ENCODE measurements at regions not wholly inside any gene's neighbourhood (a gene's known extent, or its start where the extent isn't known, plus 50 kb on each side); places are given as distances from the start of the nearest gene placed in this dataset.
"Not testable (repeated sequence)": the region's sequence is repeated elsewhere in the genome, so short reads cannot be mapped to it uniquely, and the experiment has no call there.

DNA sequence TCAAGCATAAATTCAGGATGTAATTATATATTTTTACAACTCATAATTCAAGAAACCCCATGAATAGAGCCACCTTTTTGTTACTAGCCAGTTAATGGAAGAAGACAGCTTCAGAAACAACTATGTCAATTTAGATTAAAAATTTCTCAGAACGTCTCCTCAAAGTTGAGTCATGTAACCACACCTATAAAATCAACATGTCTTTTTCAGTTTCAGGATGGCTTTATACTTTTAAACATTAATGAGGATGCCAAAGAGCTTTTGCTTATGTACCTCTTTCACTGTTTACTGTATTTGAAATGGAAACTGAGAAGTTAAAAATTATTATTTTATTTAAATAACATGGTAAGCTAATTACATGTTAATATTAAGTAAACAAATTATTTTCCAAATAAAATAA lies 280.1 kb downstream of the PTH2R start:
- no peak for DNase-seq (ENCODE audit: low spot score)

DNA sequence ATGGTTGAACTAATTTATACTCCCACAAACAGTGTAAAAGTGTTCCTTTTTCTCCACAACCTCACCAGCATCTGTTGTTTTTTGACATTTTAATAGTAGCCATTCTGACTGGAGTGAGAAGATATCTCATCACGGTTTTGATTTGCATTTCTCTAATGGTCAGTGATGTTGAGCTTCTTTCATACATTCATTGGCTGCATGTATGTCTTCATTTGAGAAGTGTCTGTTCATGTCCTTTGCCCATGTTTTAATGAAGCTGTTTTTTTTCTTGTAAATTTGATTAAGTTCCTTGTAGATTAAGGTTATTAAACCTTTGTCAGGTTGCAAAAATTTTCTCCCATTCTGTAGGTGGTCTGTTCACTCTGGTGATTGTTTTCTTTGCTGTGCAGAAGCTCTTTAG lies 281.1 kb downstream of the PTH2R start:
- DNase-seq (ENCODE audit: low spot score): not testable (repeated sequence)

DNA sequence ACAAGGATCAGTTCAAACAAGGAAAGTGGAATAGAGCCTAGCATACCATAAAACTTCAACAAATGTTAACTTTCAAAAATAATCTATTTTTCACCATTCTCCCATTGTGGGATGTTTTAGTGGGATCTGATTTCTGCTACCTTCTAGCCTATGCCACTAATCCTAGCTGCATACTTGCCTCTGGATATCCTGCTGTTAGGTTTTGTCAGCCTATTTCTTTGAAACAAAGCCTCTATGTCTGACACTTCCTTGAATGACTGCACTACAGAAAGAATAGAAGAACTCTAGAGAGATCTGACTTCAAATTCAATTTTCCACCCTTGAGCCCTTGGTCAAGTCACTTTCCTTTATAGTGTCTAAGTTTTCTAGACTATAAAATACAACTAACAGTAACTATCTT lies 291.5 kb downstream of the PTH2R start:
- no peak for DNase-seq (ENCODE audit: low spot score)

DNA sequence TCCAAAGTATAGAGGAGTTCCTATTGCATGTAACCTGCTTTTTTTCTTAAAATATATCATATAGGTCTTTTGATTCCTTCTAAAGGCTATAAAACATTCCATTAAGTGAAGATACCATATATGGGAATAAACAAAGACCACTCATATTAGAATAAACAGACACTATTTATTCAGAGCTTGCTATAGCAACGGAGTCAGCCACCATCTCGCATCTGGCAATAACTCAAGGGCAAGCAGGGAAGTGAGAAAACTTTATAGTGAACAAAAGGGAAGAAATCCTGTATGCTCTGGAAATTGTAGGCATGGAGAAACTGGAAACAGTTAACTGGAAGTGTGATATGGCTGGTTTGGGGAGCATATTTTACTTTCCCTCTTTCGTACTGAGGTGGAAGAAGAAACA lies 301.9 kb downstream of the PTH2R start:
- no peak for DNase-seq (ENCODE audit: low spot score)

DNA sequence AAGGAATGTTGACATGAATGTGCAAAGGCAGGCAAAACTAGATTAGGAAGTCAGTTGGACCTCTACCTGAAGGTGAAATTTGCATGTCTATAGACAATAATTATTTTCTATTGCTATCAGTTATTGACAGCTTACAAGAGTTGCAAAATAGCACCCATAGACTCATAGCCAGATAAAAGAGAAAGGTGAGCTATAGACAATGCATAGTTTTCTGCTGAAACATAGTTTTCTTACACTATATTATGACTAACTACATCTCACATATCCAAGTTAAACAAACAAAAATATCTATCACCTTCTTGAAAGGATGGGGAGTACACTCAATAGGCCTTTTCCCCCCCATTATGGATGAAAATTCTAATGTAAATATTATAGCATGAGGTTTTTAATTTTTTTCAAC lies 305.0 kb downstream of the PTH2R start:
- DNase-seq (ENCODE audit: low spot score): no peak

DNA sequence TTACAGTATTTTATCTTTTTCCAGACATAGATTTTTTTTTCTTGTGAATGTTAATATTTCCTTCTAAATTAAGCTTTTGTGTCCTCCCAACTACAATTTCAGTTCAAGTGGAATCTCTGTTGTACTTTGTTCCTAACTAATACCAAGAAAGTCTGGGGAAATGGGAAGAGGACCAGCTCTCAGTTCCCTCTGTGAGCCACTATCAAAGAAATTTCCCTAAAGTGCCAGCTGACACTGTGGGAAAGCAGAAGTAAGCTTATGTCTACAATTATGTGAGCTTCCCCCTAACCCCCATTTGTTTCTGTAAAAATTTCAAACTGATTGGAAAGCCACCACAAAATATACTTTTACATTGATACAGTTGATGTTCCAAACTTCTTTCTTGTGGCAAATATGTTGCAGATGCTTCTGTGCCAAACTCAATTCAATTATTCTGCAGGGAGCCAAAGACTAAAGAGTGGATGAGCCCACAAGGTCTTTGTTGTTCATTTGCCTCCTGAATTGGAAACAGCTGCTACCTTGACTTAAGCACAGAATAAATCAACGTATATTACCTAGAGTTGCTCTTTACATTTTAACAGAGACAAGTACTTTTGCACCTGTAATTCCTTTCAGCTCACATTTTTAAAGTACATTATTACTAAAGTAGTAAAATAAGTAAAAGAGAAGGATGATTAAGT lies 306.6 kb downstream of the PTH2R start:
- DNase-seq (ENCODE audit: low spot score): no peak

GRCh38 chr2:208718828-208719227 lies 312.2 kb downstream of the PTH2R start:
- DNase-seq (ENCODE audit: low spot score): no peak

DNA sequence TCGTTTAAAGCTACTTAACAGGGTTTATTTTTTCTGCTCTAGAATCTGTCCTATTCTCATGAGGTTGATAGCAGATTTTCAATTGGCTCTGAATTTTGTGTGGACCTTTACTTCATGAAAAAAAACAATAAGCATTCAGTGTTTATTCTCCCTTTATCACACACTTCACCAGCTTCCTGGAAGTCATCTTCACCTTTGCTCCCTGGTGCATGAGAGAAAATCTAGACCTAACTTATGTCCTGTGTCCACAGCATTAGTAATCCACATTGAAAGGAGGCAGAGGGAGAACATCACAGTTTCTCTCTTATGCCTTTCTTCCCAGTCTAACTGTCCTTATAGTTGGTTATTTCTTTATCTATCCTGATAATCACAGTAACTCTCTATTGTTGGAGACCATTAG lies 316.1 kb downstream of the PTH2R start:
- no peak for DNase-seq (ENCODE audit: low spot score)

DNA sequence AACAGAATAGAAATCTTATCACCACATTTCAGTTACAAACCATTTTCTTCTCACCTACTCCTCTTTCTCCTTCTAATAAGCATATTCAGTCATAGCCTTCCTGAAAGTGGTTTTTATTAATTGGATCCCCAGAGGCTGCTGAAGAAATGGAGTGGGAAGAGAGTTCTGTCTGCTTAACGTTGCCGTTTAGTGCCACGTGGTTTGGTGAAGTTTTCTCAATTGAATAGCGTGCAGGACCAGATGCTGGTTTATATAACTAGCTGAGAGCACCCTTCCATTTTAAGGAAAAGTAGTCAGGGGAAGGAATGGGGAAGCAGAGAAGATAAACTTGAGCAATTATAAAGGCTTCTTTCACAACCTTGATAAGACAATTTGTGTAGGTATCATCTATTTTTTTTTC lies 318.7 kb downstream of the PTH2R start:
- DNase-seq (ENCODE audit: low spot score): no peak

GRCh38 chr2:208726242-208726641 lies 319.6 kb downstream of the PTH2R start:
- DNase-seq (ENCODE audit: low spot score): no peak

DNA sequence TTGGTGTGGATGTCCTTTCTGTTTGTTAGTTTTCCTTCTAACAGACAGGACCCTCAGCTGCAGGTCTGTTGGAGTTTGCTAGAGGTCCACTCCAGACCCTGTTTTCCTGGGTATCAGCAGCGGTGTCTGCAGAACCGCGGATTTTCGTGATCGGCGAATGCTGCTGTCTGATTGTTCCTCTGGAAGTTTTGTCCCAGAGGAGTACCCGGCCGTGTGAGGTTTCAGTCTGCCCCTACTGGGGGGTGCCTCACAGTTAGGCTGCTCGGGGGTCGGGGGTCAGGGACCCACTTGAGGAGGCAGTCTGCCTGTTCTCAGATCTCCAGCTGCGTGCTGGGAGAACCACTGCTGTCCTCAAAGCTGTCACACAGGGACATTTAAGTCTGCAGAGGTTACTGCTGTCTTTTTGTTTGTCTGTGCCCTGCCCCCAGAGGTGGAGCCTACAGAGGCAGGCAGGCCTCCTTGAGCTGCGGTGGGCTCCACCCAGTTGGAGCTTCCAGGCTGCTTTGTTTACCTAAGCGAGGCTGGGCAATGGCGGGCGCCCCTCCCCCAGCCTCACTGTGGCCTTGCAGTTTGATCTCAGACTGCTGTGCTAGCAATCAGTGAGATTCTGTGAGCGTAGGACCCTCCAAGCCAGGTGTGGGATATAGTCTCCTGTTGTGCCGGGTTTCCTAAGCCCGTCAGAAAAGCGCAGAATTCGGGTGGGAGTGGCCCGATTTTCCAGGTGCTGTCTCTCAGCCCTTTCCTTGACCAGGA lies 345.2 kb downstream of the PTH2R start:
- DNase-seq (ENCODE audit: low spot score): not testable (repeated sequence)

GRCh38 chr2:208757364-208757763 lies 350.8 kb downstream of the PTH2R start:
- no peak for DNase-seq (ENCODE audit: low spot score)

DNA sequence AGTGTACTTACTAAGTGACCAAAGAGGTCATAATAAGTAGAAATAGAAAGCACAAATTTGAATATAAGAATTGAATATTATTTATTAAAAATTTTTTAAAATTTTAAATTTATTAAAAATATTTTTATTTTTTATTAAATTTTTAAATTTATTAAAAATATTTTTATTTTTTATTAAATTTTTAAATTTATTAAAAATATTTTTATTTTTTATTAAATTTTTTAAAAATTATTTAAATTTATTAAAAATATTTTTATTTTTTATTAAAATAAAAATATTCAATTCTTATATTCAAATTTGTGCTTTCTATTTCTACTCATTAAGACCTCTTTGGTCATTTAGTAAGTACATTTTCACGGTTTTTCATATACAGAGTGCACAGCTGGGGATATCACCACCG lies 366.5 kb downstream of the PTH2R start:
- not testable (repeated sequence) for DNase-seq (ENCODE audit: low spot score)

GRCh38 chr2:208781166-208781565 lies 374.6 kb downstream of the PTH2R start:
- DNase-seq (ENCODE audit: low spot score): no peak

DNA sequence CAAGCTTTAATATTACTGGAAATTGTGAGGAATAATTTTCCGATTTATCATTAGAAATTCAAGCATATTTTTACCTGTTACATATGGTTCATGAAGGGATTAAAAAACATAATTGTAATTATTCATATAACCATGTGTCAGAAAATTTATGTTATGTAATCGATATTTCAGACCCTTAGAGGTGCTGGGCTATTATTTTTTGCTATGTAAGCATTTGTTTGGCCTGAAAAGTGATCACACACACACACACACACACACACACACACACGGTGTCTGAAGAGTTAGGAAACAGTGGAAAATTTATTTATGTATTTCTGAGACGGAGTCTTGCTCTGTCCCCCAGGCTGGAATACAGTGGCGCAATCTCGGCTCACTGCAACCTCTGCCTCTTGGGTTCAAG lies 375.5 kb downstream of the PTH2R start:
- no peak for DNase-seq (ENCODE audit: low spot score)

DNA sequence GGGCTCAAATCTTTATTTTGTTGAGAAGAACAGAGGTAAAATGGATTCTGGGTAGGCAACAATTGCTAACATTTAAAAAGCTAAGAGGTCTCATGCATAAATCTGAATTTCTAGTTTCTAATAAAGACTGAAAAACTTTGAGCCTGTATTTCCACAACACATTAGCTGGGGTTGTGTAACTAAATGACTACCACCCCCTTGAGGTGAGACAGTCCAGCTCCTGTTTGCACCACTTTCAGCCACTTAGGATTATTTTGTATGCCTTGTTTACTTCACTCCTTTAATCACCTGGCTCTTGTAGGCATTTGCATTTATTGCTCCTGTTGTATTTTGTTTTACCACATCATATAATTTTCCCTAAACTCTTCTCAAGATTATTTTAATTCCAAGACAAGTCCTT lies 376.6 kb downstream of the PTH2R start:
- DNase-seq (ENCODE audit: low spot score): no peak

DNA sequence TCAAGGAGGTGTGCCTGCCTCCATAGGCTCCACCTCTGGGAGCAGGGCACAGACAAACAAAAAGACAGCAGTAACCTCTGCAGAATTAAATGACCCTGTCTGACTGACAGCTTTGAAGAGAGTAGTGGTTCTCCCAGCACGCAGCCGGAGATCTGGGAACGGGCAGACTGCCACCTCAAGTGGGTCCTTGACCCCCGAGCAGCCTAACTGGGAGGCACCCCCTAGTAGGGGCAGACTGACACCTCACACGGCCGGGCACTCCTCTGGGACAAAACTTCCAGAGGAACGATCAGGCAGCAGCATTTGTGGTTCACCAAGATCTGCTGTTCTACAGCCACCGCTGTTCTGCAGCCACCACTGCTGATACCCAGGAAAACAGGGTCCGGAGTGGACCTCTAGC lies 378.2 kb downstream of the PTH2R start:
- DNase-seq (ENCODE audit: low spot score): not testable (repeated sequence)

DNA sequence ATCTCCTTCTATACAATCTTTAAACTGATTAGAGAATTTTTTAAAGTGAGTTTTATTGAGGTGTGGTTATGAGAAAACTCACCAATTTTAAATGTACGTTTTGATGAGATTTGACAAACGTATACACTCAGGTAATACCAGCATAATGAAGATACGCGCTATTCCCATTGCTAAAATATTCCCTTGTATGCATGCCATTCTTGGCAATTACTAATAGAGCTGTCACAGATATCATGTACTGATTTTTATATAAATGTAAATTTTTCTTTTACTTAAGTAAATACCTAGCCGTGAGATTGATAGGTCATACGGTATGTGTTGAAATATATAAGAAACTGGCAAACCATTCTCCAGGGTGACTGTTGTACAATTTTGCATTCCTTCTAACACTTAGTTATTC lies 384.7 kb downstream of the PTH2R start:
- DNase-seq (ENCODE audit: low spot score): no peak

GRCh38 chr2:208792766-208793165 lies 386.2 kb downstream of the PTH2R start:
- no peak for DNase-seq (ENCODE audit: low spot score)

- DNase-seq (ENCODE audit: low spot score): no peak
These were observed 386.8 kb downstream of the PTH2R start for GRCh38 chr2:208793434-208793833.

GRCh38 chr2:208794288-208794975 lies 387.8 kb downstream of the PTH2R start:
- DNase-seq (ENCODE audit: low spot score): no peak

GRCh38 chr2:208798698-208799097 lies 392.1 kb downstream of the PTH2R start:
- DNase-seq (ENCODE audit: low spot score): no peak

GRCh38 chr2:208799397-208799796 lies 392.8 kb downstream of the PTH2R start:
- no peak for DNase-seq (ENCODE audit: low spot score)
